22Rv1 (cell line): ENCODE measurements at regions not wholly inside any gene's neighbourhood (a gene's known extent, or its start where the extent isn't known, plus 50 kb on each side); places are given as distances from the start of the nearest gene placed in this dataset.

Source experiments
- H3K27ac ChIP-seq: fragments of 450-650 bp; 2 replicates; pipeline ENCODE4 v1.5.1; 2017
- ZFX ChIP-seq: fragments of 450-650 bp; IDR thresholded peaks from 2 replicates; pipeline ENCODE4 v1.6.1; 2017; ENCODE audit warnings: antibody characterized with exemption, borderline replicate concordance
- TF ChIP-seq, protein P1 (sequence below): fragments of 450-650 bp; IDR thresholded peaks from 2 replicates; pipeline ENCODE4 v1.5.1; 2017; ENCODE audit warnings: mild to moderate bottlenecking

DNA sequence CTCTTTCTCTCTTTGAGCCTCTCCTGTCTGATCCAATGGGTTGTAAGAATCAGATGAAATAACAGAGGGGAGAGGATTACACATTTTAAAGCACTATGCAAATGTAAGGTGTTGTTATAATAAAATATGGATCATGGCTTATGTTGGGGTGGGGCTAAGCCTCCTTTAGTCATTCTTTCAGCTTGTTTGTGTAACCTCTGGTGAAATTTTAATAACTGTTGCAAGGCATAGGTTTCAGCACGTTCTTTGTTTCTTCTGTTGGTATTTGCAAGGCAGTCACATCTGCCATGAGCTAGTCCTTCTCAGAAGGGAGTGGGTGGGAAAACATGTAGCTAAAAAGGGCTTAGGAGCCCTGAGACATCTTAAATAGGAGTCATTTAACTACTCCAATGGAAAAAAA, 74.8 kb upstream of the FRMD6 start:
- TF ChIP-seq, protein P1, sequence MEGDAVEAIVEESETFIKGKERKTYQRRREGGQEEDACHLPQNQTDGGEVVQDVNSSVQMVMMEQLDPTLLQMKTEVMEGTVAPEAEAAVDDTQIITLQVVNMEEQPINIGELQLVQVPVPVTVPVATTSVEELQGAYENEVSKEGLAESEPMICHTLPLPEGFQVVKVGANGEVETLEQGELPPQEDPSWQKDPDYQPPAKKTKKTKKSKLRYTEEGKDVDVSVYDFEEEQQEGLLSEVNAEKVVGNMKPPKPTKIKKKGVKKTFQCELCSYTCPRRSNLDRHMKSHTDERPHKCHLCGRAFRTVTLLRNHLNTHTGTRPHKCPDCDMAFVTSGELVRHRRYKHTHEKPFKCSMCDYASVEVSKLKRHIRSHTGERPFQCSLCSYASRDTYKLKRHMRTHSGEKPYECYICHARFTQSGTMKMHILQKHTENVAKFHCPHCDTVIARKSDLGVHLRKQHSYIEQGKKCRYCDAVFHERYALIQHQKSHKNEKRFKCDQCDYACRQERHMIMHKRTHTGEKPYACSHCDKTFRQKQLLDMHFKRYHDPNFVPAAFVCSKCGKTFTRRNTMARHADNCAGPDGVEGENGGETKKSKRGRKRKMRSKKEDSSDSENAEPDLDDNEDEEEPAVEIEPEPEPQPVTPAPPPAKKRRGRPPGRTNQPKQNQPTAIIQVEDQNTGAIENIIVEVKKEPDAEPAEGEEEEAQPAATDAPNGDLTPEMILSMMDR = no peak
- TF ChIP-seq ZFX = no peak
- H3K27ac ChIP-seq = no peak overlapping the region

DNA sequence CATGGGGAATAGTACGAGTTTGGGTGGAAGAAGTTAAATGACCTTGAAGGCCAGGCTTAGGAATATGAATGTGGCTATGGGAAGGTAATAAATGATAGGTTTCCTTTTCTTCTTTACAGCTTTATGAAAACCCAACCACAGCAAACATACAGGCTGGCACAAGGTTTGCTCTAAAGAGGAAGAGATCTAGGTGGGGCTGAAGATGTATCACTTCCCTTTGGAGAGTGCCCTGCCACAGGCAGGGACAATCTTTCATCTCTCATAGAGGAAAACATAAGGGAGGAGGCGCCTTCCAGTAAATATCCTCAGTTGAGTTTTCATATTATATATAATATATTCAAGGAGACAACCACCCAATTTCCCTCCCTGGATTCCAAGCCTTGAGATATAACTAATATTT, 72.9 kb upstream of the FRMD6 start:
- H3K27ac ChIP-seq = no peak overlapping the region
- TF ChIP-seq ZFX = no peak
- TF ChIP-seq, protein P1 = no peak

DNA sequence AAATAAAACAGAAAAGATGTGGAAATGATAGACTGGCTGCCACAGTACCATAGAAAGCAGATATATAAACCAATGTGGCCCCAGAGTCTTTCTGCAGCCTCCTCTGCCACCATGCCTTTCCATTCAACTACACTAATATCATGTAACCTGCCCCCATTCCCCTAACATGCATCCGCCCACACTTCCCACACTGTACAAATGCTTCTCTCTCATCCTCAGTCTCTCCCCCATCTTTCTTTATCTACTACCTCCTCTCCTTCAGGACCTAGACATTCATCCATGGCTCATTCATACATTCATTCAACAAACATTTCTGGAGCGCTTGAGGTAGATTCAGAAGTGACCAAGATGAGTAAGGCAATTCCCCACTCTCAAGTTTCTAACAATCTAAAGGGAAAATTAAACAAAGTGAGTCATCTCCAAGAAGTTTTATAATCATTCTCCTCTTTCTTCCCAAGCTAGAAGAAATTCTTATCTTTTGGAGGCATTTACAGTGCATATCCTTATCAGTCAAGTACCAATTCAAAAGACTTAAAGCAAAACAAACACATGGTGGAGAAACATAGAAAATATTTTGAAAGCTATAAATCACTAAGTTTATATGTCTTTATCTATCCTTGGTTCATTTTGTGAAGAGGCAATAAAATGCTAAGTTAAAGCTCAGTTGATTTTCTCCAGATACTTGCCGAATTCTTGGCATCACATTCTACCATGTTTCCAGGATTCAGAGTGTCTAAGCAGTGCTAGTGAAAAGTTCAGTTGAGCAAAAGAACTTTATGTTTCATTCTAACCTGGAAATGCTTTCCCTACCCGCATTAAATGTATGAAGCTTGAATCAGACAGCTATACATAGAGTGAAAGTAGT, 70.5 kb upstream of the FRMD6 start:
- TF ChIP-seq, protein P1 = no peak
- TF ChIP-seq ZFX = no peak
- no peak overlapping the region for H3K27ac ChIP-seq

DNA sequence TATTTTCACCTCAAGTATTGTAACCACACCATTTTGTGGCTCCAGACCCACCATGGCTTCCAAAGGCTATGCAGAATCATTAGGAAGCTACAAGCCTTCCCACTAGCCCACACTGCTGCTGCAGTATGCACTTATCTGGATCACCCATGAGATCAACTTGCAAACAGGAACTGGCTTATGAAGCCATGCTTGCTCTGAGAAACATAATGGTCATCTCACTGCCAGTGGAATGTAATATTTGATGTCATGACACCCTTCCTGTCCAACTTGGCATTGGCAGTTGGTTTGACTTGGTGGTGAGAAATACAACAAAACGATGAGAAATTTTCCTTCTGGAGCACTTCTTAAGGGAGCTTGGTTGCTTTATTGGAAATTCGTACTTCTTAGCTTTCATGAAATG, 69.3 kb upstream of the FRMD6 start:
- TF ChIP-seq ZFX = no peak
- H3K27ac ChIP-seq = no peak overlapping the region

DNA sequence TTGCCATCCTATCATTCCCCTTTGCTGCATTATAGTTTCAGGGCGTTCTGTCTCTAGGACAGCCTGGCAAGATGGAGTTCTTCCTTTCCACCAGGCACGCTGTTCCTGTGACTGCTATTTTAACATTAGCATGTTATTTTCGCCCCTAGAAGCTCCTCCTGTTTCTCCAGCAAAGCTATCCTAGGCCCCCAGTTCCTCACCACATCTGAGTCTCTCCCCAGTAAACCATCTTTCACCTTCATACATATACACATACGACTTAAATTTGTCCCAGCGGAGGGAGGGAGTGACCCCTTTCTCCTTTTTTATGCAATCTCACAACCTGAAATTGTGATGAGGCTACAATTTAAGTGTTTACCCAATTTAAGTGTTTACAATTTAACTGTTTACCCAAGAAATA, 66.7 kb upstream of the FRMD6 start:
- TF ChIP-seq ZFX = no peak
- TF ChIP-seq, protein P1 = no peak
- no peak overlapping the region for H3K27ac ChIP-seq

DNA sequence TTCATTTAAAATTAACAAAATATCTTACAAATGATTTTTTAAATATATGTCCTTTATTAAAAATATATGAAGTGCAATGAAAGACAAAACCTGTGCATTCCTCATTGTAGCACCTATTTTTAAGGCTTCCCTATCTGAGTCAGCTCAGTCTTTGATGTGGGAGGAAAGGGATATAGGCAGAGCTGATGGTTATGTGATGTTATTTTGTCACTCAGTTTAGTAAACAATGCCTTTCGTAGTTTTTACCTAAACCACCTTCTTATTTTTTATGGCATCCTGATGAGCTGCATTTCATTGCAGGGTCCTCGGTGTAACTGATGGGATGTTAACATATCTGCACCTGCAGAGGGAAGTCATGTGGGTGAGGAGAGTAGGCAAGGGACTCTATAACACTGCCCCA, 58.9 kb upstream of the FRMD6 start:
- TF ChIP-seq, protein P1 = no peak
- TF ChIP-seq ZFX = no peak
- no peak overlapping the region for H3K27ac ChIP-seq

DNA sequence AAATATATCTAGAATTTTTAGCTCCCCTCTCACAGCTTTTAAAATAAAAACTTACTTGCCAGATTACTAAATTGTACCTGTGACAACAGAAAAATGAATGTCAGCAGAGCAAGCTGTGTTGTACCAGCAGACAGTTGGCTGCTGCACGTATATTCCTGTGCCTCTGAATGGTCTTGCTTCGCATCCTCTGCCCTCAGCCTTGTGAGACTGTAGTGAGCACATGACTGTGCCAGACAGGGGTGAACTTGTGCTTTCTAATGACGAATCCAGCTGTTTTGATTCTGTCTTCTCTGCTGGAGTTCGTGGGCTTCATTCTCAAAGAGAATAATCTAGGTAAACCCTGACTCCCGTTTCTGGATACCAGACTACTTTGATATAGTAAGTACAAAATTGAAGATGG, 58.3 kb upstream of the FRMD6 start:
- TF ChIP-seq, protein P1 = no peak
- no peak for TF ChIP-seq ZFX
- H3K27ac ChIP-seq = no peak overlapping the region
